ENCODE measurements at regions not wholly inside any gene's neighbourhood (a gene's known extent, or its start where the extent isn't known, plus 50 kb on each side); places are given as distances from the start of the nearest gene placed in this dataset.

DNA sequence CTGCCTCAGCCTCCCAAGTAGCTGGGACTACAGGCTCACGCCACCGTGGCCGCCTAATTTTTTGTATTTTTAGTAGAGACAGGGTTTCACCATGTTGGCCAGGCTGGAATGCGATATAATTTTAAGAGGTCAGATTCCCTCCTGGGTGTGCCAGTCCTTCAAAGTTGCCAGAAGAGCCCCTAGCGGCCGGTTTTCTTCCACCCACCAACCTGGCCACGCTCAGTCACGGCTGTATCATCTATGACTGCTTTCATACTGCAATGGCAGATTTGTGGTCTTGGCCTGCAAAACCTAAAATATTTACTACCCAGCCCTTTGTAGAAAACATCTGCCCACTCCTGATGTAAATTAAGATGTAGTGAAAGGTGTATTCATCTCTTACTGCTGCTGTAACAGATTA, 117.5 kb upstream of the BASP1 start:
- H3K79me2 ChIP-seq (ENCODE audit: insufficient read depth, low read length) = no peaks in the 10 kb centered on the region
- DNase-seq (ENCODE audit: low read depth, low spot score) (no peak), ATAC-seq (peak; percentile 69; the same call in 1 of the 2 replicates)
- no peaks in the 10 kb centered on the region for H3K4me1 ChIP-seq (ENCODE audit: control insufficient read depth in 1 of 2, insufficient read depth in 2 of 2, low read length in 2 of 2)
- intact Hi-C loops (cut with micrococcal nuclease) = no loop called here
- no peaks in the 10 kb centered on the region for H3K27me3 ChIP-seq (ENCODE audit: insufficient read depth, low read length)
- no peak overlapping the region for H3K4me3 ChIP-seq (replicated peaks in 1 of 2; ENCODE audit: low read depth in 1 of 2, low read length in 2 of 2)
- no peak overlapping the region for H3K27ac ChIP-seq (ENCODE audit: low read depth, low read length)
- POLR2A ChIA-PET = no interaction called here
- no peaks in the 10 kb centered on the region for H4K20me1 ChIP-seq (ENCODE audit: insufficient read depth)
- no TSS peak for BruUV-seq (replicated peaks)
- H2AFZ ChIP-seq (ENCODE audit: low read depth, low read length, poor library complexity, severe bottlenecking) = peak overlapping the region; percentile 31
- RAD21 ChIA-PET (ENCODE audit: low non-redundant PET in 1 of 2, low total read pairs in 2 of 2, uncharacterized antibody in 2 of 2, unreplicated experiment in 2 of 2) = no interaction called here
- H3K9ac ChIP-seq (ENCODE audit: low read length) = no peak overlapping the region
- no peaks in the 10 kb centered on the region for H3K9me3 ChIP-seq (ENCODE audit: control insufficient read depth in 1 of 2, insufficient read depth in 1 of 2, low read depth in 1 of 2, low read length in 2 of 2)
- no peaks in the 10 kb centered on the region for H3K9me2 ChIP-seq (ENCODE audit: insufficient read depth)
- CTCF ChIA-PET = no interaction called here
- H3K36me3 ChIP-seq (ENCODE audit: control insufficient read depth in 1 of 2, insufficient read depth in 2 of 2, low read length in 2 of 2) = no peaks in the 10 kb centered on the region
- no peak overlapping the region for H3K4me2 ChIP-seq (ENCODE audit: low read length)
- TF ChIP-seq, protein P1, sequence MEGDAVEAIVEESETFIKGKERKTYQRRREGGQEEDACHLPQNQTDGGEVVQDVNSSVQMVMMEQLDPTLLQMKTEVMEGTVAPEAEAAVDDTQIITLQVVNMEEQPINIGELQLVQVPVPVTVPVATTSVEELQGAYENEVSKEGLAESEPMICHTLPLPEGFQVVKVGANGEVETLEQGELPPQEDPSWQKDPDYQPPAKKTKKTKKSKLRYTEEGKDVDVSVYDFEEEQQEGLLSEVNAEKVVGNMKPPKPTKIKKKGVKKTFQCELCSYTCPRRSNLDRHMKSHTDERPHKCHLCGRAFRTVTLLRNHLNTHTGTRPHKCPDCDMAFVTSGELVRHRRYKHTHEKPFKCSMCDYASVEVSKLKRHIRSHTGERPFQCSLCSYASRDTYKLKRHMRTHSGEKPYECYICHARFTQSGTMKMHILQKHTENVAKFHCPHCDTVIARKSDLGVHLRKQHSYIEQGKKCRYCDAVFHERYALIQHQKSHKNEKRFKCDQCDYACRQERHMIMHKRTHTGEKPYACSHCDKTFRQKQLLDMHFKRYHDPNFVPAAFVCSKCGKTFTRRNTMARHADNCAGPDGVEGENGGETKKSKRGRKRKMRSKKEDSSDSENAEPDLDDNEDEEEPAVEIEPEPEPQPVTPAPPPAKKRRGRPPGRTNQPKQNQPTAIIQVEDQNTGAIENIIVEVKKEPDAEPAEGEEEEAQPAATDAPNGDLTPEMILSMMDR (IDR thresholded peaks at IDR 0.05 in 2 of 3, conservative IDR thresholded peaks at IDR 0.05 in 1 of 3; ENCODE audit: borderline replicate concordance in 1 of 3, insufficient read depth in 1 of 3, low read depth in 2 of 3, low read length in 2 of 3) = 0 out of 6 replicates have a peak, but pooled peaks of 1 of the 3 experiments have one; percentile 14
- TF ChIP-seq EGR1 (IDR thresholded peaks at IDR 0.05; ENCODE audit: low read depth) = no peak

DNA sequence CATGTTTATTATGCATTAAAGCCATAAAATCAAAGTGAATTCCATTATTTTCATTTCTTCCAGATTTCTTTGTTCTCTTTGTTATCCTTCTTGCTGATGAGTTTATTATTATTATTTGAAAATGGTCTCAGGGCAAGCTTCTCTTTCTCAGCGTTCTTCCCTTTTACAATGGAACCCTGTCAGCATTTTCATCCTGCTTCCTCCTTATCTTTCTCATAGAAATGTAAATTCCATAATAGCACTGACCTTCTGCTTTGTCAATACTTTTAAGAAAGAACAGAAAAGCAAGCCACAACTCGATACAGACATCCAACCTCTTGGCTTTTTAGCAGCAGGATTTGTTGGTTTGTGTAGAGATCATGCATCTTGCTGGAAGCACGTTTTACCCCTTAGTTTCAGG, 114.0 kb upstream of the BASP1 start:
- Histone ChIP-seq H3K4me2 (ENCODE audit: low read length) (no peak overlapping the region), H3K9me3 (ENCODE audit: control insufficient read depth in 1 of 2, insufficient read depth in 1 of 2, low read depth in 1 of 2, low read length in 2 of 2) (no peaks in the 10 kb centered on the region), H3K27me3 (ENCODE audit: insufficient read depth, low read length) (no peaks in the 10 kb centered on the region), H3K4me1 (ENCODE audit: control insufficient read depth in 1 of 2, insufficient read depth in 2 of 2, low read length in 2 of 2) (no peaks in the 10 kb centered on the region), H3K27ac (ENCODE audit: low read depth, low read length) (no peak overlapping the region), H2AFZ (ENCODE audit: low read depth, low read length, poor library complexity, severe bottlenecking) (no peak overlapping the region), H4K20me1 (ENCODE audit: insufficient read depth) (no peaks in the 10 kb centered on the region), H3K79me2 (ENCODE audit: insufficient read depth, low read length) (no peaks in the 10 kb centered on the region), H3K4me3 (replicated peaks in 1 of 2; ENCODE audit: low read depth in 1 of 2, low read length in 2 of 2) (no peak overlapping the region), H3K9ac (ENCODE audit: low read length) (no peak overlapping the region), H3K9me2 (ENCODE audit: insufficient read depth) (no peaks in the 10 kb centered on the region), H3K36me3 (ENCODE audit: control insufficient read depth in 1 of 2, insufficient read depth in 2 of 2, low read length in 2 of 2) (no peaks in the 10 kb centered on the region)
- intact Hi-C loops (cut with micrococcal nuclease) = no loop called here
- ChIA-PET CTCF (no interaction called here), POLR2A (no interaction called here), RAD21 (ENCODE audit: low non-redundant PET in 1 of 2, low total read pairs in 2 of 2, uncharacterized antibody in 2 of 2, unreplicated experiment in 2 of 2) (no interaction called here)
- DNase-seq (ENCODE audit: low read depth, low spot score) (no peak), ATAC-seq (no peak)
- BruUV-seq (replicated peaks) = no TSS peak
- TF ChIP-seq, protein P2, sequence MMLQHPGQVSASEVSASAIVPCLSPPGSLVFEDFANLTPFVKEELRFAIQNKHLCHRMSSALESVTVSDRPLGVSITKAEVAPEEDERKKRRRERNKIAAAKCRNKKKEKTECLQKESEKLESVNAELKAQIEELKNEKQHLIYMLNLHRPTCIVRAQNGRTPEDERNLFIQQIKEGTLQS (IDR thresholded peaks at IDR 0.05) = no peak
- TF ChIP-seq ZFX (IDR thresholded peaks at IDR 0.05) = no peak
- TF ChIP-seq SIN3A (IDR thresholded peaks at IDR 0.05; ENCODE audit: low read depth) = no peak
- TF ChIP-seq CBX3 (IDR thresholded peaks at IDR 0.05; ENCODE audit: low read depth) = no peak
- TF ChIP-seq POLR2A (IDR thresholded peaks at IDR 0.05; ENCODE audit: borderline replicate concordance, extremely low read depth, insufficient read depth, insufficient read length) = no peak
- no peak for TF ChIP-seq TCF7L2 (IDR thresholded peaks at IDR 0.05; ENCODE audit: borderline replicate concordance, extremely low read depth, insufficient read depth, insufficient read length)
- TF ChIP-seq SP1 (IDR thresholded peaks at IDR 0.05; ENCODE audit: low read depth) = no peak
- no peak for TF ChIP-seq ZNF274 (IDR thresholded peaks at IDR 0.05; ENCODE audit: low read depth, low read length)
- TF ChIP-seq POLR2AphosphoS5 (IDR thresholded peaks at IDR 0.05; ENCODE audit: low read depth, low read length) = no peak
- TF ChIP-seq, protein P3, sequence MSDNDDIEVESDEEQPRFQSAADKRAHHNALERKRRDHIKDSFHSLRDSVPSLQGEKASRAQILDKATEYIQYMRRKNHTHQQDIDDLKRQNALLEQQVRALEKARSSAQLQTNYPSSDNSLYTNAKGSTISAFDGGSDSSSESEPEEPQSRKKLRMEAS (IDR thresholded peaks at IDR 0.05) = no peak
- no peak for TF ChIP-seq CEBPB (IDR thresholded peaks at IDR 0.05; ENCODE audit: low read depth)
- no peak for TF ChIP-seq FOSL1 (IDR thresholded peaks at IDR 0.05; ENCODE audit: low read depth)
- TF ChIP-seq, protein P1 (IDR thresholded peaks at IDR 0.05 in 2 of 3, conservative IDR thresholded peaks at IDR 0.05 in 1 of 3; ENCODE audit: borderline replicate concordance in 1 of 3, insufficient read depth in 1 of 3, low read depth in 2 of 3, low read length in 2 of 3) = no peak
- no peak for TF ChIP-seq EGR1 (IDR thresholded peaks at IDR 0.05; ENCODE audit: low read depth)
- TF ChIP-seq SRF (IDR thresholded peaks at IDR 0.05; ENCODE audit: low read depth) = no peak
- TF ChIP-seq EZH2phosphoT487 (IDR thresholded peaks at IDR 0.05; ENCODE audit: borderline replicate concordance) = no peak
